Stimulated activated CD8-positive, alpha-beta memory T cell treated with anti-CD3 and anti-CD28 coated beads, Interleukin-12 subunit alpha, Interleukin-12 subunit beta, amount 100 ng/mL, for 24 hours (primary cell): ENCODE measurements at regions not wholly inside any gene's neighbourhood (a gene's known extent, or its start where the extent isn't known, plus 50 kb on each side); places are given as distances from the start of the nearest gene placed in this dataset.

Experiments used
- DNase-seq: peaks from one replicate; pipeline ENCODE4 v3.0.0-alpha.2; 2020; ENCODE audit errors: extremely low read depth

- DNase-seq = no peak
Observed at GRCh38 chr18:78069784-78070664, 820.4 kb downstream of the GALR1 start.

DNA sequence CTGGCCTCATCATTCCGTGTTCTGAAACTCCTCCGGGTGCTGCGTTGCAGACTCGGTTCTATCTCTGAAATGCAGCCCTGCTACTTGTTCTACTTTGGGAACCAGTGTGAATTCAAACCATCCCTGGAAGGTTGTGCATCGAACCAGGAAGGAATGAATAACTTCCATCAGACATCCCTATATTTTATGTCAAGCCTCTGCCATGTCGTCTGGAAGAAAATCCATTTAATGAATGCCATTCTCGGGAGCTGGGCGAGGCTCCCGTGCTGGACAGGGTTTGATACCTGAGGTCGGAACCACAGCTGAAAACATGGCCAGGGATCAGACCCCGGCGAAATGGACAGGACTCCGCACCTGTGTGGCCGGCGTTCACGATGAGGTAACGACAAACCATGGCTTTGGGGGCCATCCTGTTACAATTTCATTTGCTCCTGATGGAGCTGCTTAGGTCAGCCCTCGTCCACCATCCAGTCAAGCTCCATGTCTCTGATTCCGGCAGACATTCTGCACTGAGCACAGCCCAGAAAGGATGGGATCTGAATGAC is 821.6 kb downstream of the GALR1 start:
- no peak for DNase-seq

- no peak for DNase-seq
Observed at GRCh38 chr18:78071776-78072175, 822.1 kb downstream of the GALR1 start.

DNA sequence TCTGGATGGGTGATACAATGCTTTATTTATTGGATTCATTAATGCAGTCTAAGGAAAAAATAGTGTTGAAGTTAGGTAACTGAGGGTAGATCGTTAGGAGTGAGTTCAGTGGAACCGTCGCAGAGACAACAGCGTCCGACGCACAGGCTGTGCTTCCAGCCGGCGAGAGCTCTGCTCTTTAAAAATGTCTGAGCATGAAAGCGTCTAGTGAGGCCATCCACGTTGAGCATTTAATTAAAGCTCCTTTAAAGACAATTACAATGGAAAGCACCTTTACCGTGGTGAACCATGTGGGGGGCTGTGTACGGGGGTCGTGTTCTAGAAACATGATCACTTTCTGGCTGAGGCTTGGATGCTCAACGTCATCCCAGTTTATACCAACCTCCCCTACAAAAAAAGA is 822.7 kb downstream of the GALR1 start:
- no peak for DNase-seq

DNA sequence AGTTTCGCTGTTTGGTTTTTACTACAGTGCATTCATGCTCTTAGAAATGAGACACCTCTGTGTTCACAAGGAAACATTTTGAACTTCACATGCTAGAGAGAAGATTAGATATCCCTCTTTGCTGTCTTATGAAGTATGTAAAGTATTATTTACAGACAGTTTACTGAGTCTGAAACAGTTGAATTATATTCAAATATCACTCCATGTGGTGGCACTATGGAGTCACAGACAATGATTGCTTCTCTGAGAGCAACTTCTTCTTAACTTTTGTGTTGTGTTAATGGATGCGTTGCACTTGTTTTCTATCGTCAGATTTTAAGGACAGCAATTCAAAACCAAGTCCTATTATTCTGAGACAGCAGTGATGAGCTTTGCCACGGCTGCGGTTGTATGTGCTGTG is 823.6 kb downstream of the GALR1 start:
- DNase-seq = no peak

DNA sequence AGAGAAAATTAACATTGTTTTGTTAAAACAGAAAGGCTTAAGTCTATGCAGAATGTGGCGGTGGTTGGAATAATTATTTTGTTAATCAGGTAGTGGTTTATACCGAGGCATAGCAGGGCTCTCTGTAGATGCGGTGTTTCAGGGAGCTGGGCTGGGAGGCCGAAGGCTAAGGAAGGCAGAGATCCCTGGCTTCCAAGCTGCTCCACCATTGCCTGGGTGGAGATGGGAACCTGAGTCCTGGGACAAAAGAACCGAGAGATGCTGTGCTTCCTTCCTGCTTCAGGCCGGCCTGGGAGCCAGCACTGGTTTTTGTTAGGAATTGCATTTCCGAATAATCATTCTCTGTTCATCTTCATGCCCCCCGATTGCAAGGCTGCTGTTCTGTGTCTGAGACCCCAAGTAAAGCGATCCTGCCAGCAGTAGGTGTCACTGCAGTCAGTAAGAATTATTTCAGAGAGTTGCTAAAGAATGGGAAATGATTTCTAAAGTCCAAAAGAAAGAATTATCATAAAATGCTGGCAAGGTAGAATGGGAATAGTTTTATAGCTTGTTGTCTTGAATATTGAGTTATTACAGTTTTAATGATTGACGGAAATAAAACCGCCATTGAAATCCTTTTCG is 824.9 kb downstream of the GALR1 start:
- no peak for DNase-seq

- no peak for DNase-seq
Observed at GRCh38 chr18:78080081-78080480, 830.4 kb downstream of the GALR1 start.

- no peak for DNase-seq
Observed at GRCh38 chr18:78080761-78081160, 831.1 kb downstream of the GALR1 start.

DNA sequence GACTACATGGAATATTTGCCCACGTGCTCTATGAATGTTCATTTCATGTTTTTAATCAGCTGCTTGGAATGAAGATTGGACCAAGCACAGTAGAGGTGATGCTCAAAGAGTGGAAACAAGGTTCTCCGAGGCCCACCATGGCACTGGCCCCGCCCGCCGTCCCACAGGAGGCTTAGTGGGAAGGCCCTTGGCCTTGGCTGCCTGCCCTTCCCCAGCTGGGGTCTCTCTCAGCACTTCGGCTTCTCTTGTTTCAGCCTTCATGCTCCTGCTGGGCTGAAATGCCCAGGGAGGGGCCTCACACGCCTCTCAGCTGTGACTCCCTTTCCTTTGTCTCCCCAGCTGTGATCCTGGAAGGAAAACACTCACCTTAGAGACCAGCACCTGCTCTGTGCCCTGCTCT is 833.2 kb downstream of the GALR1 start:
- no peak for DNase-seq

GRCh38 chr18:78085241-78086185 is 835.9 kb downstream of the GALR1 start:
- DNase-seq = no peak

- no peak for DNase-seq
Observed at GRCh38 chr18:78086931-78087330, 837.3 kb downstream of the GALR1 start.

- no peak for DNase-seq
Observed at GRCh38 chr18:78087338-78087737, 837.7 kb downstream of the GALR1 start.

GRCh38 chr18:78090584-78090983 is 840.9 kb downstream of the GALR1 start:
- no peak for DNase-seq

DNA sequence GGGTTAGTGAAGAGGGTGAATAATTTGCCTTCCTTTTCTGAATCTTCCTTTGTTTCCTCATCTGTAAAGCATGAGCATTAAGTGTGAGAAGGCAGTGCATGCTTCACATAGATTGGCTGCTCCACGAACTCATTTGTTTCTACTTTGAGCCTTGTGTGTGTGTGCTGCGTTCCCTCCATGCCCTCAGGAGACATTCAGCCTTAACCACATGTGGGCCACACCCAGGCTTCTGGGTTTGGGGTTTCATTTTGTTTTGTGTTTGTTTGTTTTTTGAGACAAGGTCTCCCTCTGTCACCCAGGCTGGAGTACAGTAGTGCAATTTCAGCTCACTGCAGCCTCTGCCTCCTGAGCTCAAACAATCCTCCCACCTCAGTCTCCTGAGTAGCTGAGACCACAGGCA is 843.3 kb downstream of the GALR1 start:
- DNase-seq = no peak

- DNase-seq = no peak
Observed at GRCh38 chr18:78099979-78100588, 850.4 kb downstream of the GALR1 start.

- DNase-seq = no peak
Observed at GRCh38 chr18:78101091-78101490, 851.4 kb downstream of the GALR1 start.

- no peak for DNase-seq
Observed at GRCh38 chr18:78102135-78102534, 852.5 kb downstream of the GALR1 start.

- DNase-seq = no peak
Observed at GRCh38 chr18:78105611-78106010, 856.0 kb downstream of the GALR1 start.

DNA sequence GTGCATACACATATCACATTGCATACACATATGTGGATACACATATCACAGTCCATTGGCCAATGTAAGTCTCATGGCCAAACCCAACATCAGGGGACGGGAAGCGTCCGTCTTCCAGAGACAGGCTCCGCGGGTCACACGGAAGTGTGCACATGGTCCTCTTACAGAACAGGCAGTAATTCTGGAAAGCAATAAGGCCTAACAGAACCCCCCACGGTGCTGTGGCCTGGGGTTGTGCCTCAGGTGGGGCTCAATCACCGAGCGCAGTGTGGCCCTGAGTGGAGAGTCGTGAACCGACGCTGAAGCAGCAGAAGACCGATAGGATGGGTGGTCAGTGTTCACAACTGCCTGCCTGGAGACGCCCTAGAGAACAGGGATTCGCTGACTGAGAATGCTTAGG is 857.3 kb downstream of the GALR1 start:
- DNase-seq = no peak

GRCh38 chr18:78107363-78107762 is 857.7 kb downstream of the GALR1 start:
- no peak for DNase-seq

- no peak for DNase-seq
Observed at GRCh38 chr18:78108554-78108953, 858.9 kb downstream of the GALR1 start.
